ENCODE measurements at regions not wholly inside any gene's neighbourhood (a gene's known extent, or its start where the extent isn't known, plus 50 kb on each side); places are given as distances from the start of the nearest gene placed in this dataset.

DNA sequence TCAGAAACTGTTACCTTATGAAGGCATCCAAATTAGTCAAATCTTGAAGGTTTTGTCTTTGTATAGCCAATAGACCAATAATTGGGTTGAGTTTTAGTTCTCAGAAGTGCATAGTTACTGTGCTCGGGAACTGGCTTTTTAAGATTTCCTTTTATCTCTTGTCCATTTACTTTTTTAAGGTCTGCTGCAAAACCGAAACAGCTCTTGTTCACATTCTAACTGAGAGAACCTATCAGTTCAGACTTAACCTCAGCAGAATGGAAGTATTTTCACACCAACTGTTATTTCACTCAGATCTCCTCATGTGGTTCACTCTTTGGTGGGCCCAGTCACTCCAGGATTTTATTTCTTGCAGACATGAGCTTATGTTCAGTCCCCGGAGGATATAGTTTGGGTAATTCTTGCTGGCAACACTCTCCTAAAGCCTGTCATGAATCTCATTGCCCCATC lies 55.5 kb downstream of the TPBG start:
- no peak for TF ChIP-seq EZH2 (IDR thresholded peaks at IDR 0.05; ENCODE audit: borderline replicate concordance, low read length)
- TF ChIP-seq, protein P1, sequence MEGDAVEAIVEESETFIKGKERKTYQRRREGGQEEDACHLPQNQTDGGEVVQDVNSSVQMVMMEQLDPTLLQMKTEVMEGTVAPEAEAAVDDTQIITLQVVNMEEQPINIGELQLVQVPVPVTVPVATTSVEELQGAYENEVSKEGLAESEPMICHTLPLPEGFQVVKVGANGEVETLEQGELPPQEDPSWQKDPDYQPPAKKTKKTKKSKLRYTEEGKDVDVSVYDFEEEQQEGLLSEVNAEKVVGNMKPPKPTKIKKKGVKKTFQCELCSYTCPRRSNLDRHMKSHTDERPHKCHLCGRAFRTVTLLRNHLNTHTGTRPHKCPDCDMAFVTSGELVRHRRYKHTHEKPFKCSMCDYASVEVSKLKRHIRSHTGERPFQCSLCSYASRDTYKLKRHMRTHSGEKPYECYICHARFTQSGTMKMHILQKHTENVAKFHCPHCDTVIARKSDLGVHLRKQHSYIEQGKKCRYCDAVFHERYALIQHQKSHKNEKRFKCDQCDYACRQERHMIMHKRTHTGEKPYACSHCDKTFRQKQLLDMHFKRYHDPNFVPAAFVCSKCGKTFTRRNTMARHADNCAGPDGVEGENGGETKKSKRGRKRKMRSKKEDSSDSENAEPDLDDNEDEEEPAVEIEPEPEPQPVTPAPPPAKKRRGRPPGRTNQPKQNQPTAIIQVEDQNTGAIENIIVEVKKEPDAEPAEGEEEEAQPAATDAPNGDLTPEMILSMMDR (conservative IDR thresholded peaks at IDR 0.05 in 1 of 2, IDR thresholded peaks at IDR 0.05 in 1 of 2; ENCODE audit: extremely low read depth in 1 of 2, insufficient read depth in 1 of 2, low read depth in 1 of 2, low read length in 2 of 2) = no peak
